ENCODE measurements at regions not wholly inside any gene's neighbourhood (a gene's known extent, or its start where the extent isn't known, plus 50 kb on each side); places are given as distances from the start of the nearest gene placed in this dataset.

GRCh38 chr4:129371926-129372325, 276.0 kb downstream of the C4orf33 start:
- CTCF ChIA-PET, result no interaction called here
- BruUV-seq (replicated peaks), result no TSS peak
- Histone ChIP-seq H3K4me1 (ENCODE audit: insufficient read depth, low read length, poor library complexity, severe bottlenecking) (no peaks in the 10 kb centered on the region), H3K9me3 (ENCODE audit: low read depth, low read length, poor library complexity, severe bottlenecking) (no peaks in the 10 kb centered on the region), H3K4me3 (ENCODE audit: low read depth, low read length, poor library complexity, severe bottlenecking) (no peak overlapping the region), H3K36me3 (ENCODE audit: insufficient read depth, low read length, poor library complexity, severe bottlenecking) (no peaks in the 10 kb centered on the region), H3K27ac (ENCODE audit: low read depth, low read length, poor library complexity, severe bottlenecking) (no peak overlapping the region), H3K27me3 (replicated peaks; ENCODE audit: insufficient read depth, low read depth, low read length, poor library complexity) (no peaks in the 10 kb centered on the region)
- DNase-seq (ENCODE audit: low spot score), result no peak
- TF ChIP-seq EZH2 (IDR thresholded peaks at IDR 0.05; ENCODE audit: borderline replicate concordance, low read depth, low read length, poor library complexity, severe bottlenecking), result no peak
- TF ChIP-seq CTCF (conservative IDR thresholded peaks at IDR 0.05; ENCODE audit: low read depth, low read length), result no peak
- intact Hi-C loops (cut with micrococcal nuclease; ENCODE audit: unreplicated experiment), result no loop called here
- POLR2A ChIA-PET (ENCODE audit: low non-redundant PET), result no interaction called here

GRCh38 chr4:129377131-129377845, 281.3 kb downstream of the C4orf33 start:
- no peaks in the 10 kb centered on the region for H3K4me1 ChIP-seq (ENCODE audit: insufficient read depth, low read length, poor library complexity, severe bottlenecking)
- intact Hi-C loops (cut with micrococcal nuclease; ENCODE audit: unreplicated experiment), result no loop called here
- no peak for DNase-seq (ENCODE audit: low spot score)
- POLR2A ChIA-PET (ENCODE audit: low non-redundant PET), result no interaction called here
- TF ChIP-seq EZH2 (IDR thresholded peaks at IDR 0.05; ENCODE audit: borderline replicate concordance, low read depth, low read length, poor library complexity, severe bottlenecking), result no peak
- TF ChIP-seq CTCF (conservative IDR thresholded peaks at IDR 0.05; ENCODE audit: low read depth, low read length), result no peak
- H3K9me3 ChIP-seq (ENCODE audit: low read depth, low read length, poor library complexity, severe bottlenecking), result no peaks in the 10 kb centered on the region
- no peaks in the 10 kb centered on the region for H3K27me3 ChIP-seq (replicated peaks; ENCODE audit: insufficient read depth, low read depth, low read length, poor library complexity)
- CTCF ChIA-PET, result no interaction called here
- BruUV-seq (replicated peaks), result no TSS peak
- H3K36me3 ChIP-seq (ENCODE audit: insufficient read depth, low read length, poor library complexity, severe bottlenecking), result no peaks in the 10 kb centered on the region
- no peak overlapping the region for H3K27ac ChIP-seq (ENCODE audit: low read depth, low read length, poor library complexity, severe bottlenecking)
- no peak overlapping the region for H3K4me3 ChIP-seq (ENCODE audit: low read depth, low read length, poor library complexity, severe bottlenecking)

- ChIA-PET POLR2A (ENCODE audit: low non-redundant PET) (no interaction called here), CTCF (no interaction called here)
- no TSS peak for BruUV-seq (replicated peaks)
- no peak for DNase-seq (ENCODE audit: low spot score)
- no peak overlapping the region for H3K27ac ChIP-seq (ENCODE audit: low read depth, low read length, poor library complexity, severe bottlenecking)
- TF ChIP-seq CTCF (conservative IDR thresholded peaks at IDR 0.05; ENCODE audit: low read depth, low read length), result no peak
- no peak for TF ChIP-seq EZH2 (IDR thresholded peaks at IDR 0.05; ENCODE audit: borderline replicate concordance, low read depth, low read length, poor library complexity, severe bottlenecking)
- no peaks in the 10 kb centered on the region for H3K4me1 ChIP-seq (ENCODE audit: insufficient read depth, low read length, poor library complexity, severe bottlenecking)
- H3K4me3 ChIP-seq (ENCODE audit: low read depth, low read length, poor library complexity, severe bottlenecking), result no peak overlapping the region
- H3K27me3 ChIP-seq (replicated peaks; ENCODE audit: insufficient read depth, low read depth, low read length, poor library complexity), result no peaks in the 10 kb centered on the region
- H3K36me3 ChIP-seq (ENCODE audit: insufficient read depth, low read length, poor library complexity, severe bottlenecking), result no peaks in the 10 kb centered on the region
- no peaks in the 10 kb centered on the region for H3K9me3 ChIP-seq (ENCODE audit: low read depth, low read length, poor library complexity, severe bottlenecking)
- intact Hi-C loops (cut with micrococcal nuclease; ENCODE audit: unreplicated experiment), result no loop called here
Observed at GRCh38 chr4:129378364-129378763, 282.4 kb downstream of the C4orf33 start.

All from A673 (cell line).